ENCODE measurements at regions not wholly inside any gene's neighbourhood (a gene's known extent, or its start where the extent isn't known, plus 50 kb on each side); places are given as distances from the start of the nearest gene placed in this dataset.
A peak's percentile ranks its signal among the peaks of the same experiment; 100 is the strongest.

- Histone ChIP-seq H3K27me3 (no peaks in the 10 kb centered on the region), H3K4me3 (no peak overlapping the region), H3K27ac (peak overlapping the region in 2 of 4 donors; percentile 25 to 40), H3K36me3 (no peaks in the 10 kb centered on the region), H3K9me3 (no peaks in the 10 kb centered on the region), H3K4me1 (peaks cover 0 to 18% (median 0%) of the 10 kb centered on the region in 3 donors)
- TF ChIP-seq POLR2A (IDR thresholded peaks at IDR 0.05) (no peak), CTCF (IDR thresholded peaks at IDR 0.05) (no peak)
- intact Hi-C loops (cut with DNase I): no loop called here
- DNase-seq: no peak
- 64 to 65% methylated on average over 7 of the region's 7 CpGs for WGBS, 2 donors
Measured at GRCh38 chr4:123200051-123200940, 196.3 kb upstream of the SPRY1 start.

GRCh38 chr4:123204737-123205136, 191.9 kb upstream of the SPRY1 start:
- intact Hi-C loops (cut with DNase I): no loop called here
- TF ChIP-seq CTCF (IDR thresholded peaks at IDR 0.05) (no peak), POLR2A (IDR thresholded peaks at IDR 0.05) (no peak)
- DNase-seq: no peak
- WGBS, 2 donors: 0 to 36% methylated on average over 1 of the region's 1 CpG
- Histone ChIP-seq H3K9me3 (no peaks in the 10 kb centered on the region), H3K27me3 (no peaks in the 10 kb centered on the region), H3K4me1 (peaks cover 0 to 18% (median 0%) of the 10 kb centered on the region in 3 donors), H3K4me3 (no peak overlapping the region), H3K36me3 (no peaks in the 10 kb centered on the region), H3K27ac (no peak overlapping the region)

GRCh38 chr4:123206016-123206415, 190.6 kb upstream of the SPRY1 start:
- Histone ChIP-seq H3K27ac (no peak overlapping the region), H3K4me3 (no peak overlapping the region), H3K4me1 (peaks cover 0 to 6% (median 0%) of the 10 kb centered on the region in 3 donors), H3K27me3 (no peaks in the 10 kb centered on the region), H3K36me3 (no peaks in the 10 kb centered on the region), H3K9me3 (no peaks in the 10 kb centered on the region)
- TF ChIP-seq POLR2A (IDR thresholded peaks at IDR 0.05) (no peak), CTCF (IDR thresholded peaks at IDR 0.05) (no peak)
- intact Hi-C loops (cut with DNase I): no loop called here
- no peak for DNase-seq
- WGBS, 2 donors: 84 to 86% methylated on average over 3 of the region's 3 CpGs

- Histone ChIP-seq H3K4me3 (no peak overlapping the region), H3K4me1 (no peaks in the 10 kb centered on the region), H3K36me3 (no peaks in the 10 kb centered on the region), H3K27me3 (no peaks in the 10 kb centered on the region), H3K27ac (no peak overlapping the region), H3K9me3 (no peaks in the 10 kb centered on the region)
- TF ChIP-seq POLR2A (IDR thresholded peaks at IDR 0.05) (no peak), CTCF (IDR thresholded peaks at IDR 0.05) (no peak)
- 83 to 95% methylated on average over 4 of the region's 4 CpGs for WGBS, 2 donors
- DNase-seq: no peak
- intact Hi-C loops (cut with DNase I): no loop called here
Measured at GRCh38 chr4:123209436-123209835, 187.2 kb upstream of the SPRY1 start.

DNA sequence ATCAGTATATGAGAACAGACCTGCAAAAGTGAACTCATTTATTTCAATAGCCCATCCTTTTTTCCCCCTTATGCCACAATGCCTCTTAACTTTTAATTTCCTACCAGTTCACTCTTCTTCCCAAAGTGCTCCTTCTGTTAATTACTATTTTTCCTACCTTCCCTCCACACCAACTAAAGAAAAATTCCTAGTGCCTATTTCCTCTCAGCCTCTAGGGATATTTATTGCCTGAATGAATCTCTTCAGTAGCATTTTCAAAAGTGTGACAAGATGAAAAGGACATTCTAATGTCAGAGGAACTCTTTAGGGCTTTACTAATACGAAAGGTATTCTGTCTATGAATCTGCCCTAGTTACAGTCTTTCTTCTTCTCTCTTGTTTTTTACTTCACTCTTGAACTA, 181.1 kb upstream of the SPRY1 start:
- no peaks in the 10 kb centered on the region for H3K9me3 ChIP-seq
- H3K36me3 ChIP-seq: no peaks in the 10 kb centered on the region
- DNase-seq: no peak
- intact Hi-C loops (cut with DNase I): no loop called here
- no peak overlapping the region for H3K27ac ChIP-seq
- WGBS, 2 donors: 92 to 94% methylated on average over 1 of the region's 1 CpG
- H3K4me1 ChIP-seq: no peaks in the 10 kb centered on the region
- no peaks in the 10 kb centered on the region for H3K27me3 ChIP-seq
- TF ChIP-seq POLR2A (IDR thresholded peaks at IDR 0.05) (no peak), CTCF (IDR thresholded peaks at IDR 0.05) (no peak)
- H3K4me3 ChIP-seq: no peak overlapping the region
